GM23248 (cell line): ENCODE measurements at regions not wholly inside any gene's neighbourhood (a gene's known extent, or its start where the extent isn't known, plus 50 kb on each side); places are given as distances from the start of the nearest gene placed in this dataset.

Source experiments
- DNase-seq: peaks from one replicate; pipeline ENCODE4 v3.0.0-alpha.2; 2015
- H2AFZ ChIP-seq: fragments of 200-600 bp; sonication (generic); 2 replicates; pipeline ENCODE4 v1.6.1; 2016; ENCODE audit warnings: antibody characterized with exemption
- H3F3A ChIP-seq: fragments of 200-600 bp; sonication (generic); 2 replicates; pipeline ENCODE4 v1.6.1; 2016; ENCODE audit warnings: mild to moderate bottlenecking, antibody characterized with exemption, mixed run types; ENCODE audit not compliant: insufficient read depth
- H3K27ac ChIP-seq: fragments of 200-600 bp; sonication (generic); 2 replicates; pipeline ENCODE4 v1.5.1; 2016; ENCODE audit warnings: mild to moderate bottlenecking
- H3K27me3 ChIP-seq: fragments of 200-600 bp; sonication (generic); replicated peaks from 2 replicates; pipeline ENCODE4 v1.6.1; 2016; ENCODE audit warnings: mild to moderate bottlenecking; ENCODE audit not compliant: insufficient read depth
- H3K36me3 ChIP-seq: fragments of 200-600 bp; sonication (generic); 2 replicates; pipeline ENCODE4 v1.6.1; 2016; ENCODE audit warnings: low read depth, mild to moderate bottlenecking
- H3K4me1 ChIP-seq: fragments of 200-600 bp; sonication (generic); 2 replicates; pipeline ENCODE4 v1.6.1; 2016; ENCODE audit warnings: mild to moderate bottlenecking; ENCODE audit not compliant: insufficient read depth
- H3K4me2 ChIP-seq: fragments of 200-600 bp; sonication (generic); one replicate; pipeline ENCODE4 v1.6.1; 2016; ENCODE audit warnings: mild to moderate bottlenecking; ENCODE audit not compliant: unreplicated experiment
- H3K4me3 ChIP-seq: fragments of 200-600 bp; sonication (generic); 2 replicates; pipeline ENCODE4 v1.5.1; 2016; ENCODE audit warnings: mild to moderate bottlenecking
- H3K79me2 ChIP-seq: fragments of 200-600 bp; sonication (generic); 2 replicates; pipeline ENCODE4 v1.6.1; 2016; ENCODE audit warnings: mild to moderate bottlenecking; ENCODE audit not compliant: insufficient read depth
- H3K9ac ChIP-seq: fragments of 200-600 bp; sonication (generic); 2 replicates; pipeline ENCODE4 v1.6.1; 2016; ENCODE audit warnings: mild to moderate bottlenecking
- H3K9me2 ChIP-seq: fragments of 200-600 bp; sonication (generic); 2 replicates; pipeline ENCODE4 v1.6.1; 2016; ENCODE audit warnings: mixed run types, mild to moderate bottlenecking, moderate library complexity; ENCODE audit not compliant: insufficient read depth
- H3K9me3 ChIP-seq: fragments of 200-600 bp; sonication (generic); one replicate; pipeline ENCODE4 v1.6.1; 2017; ENCODE audit warnings: low read depth
- H4K20me1 ChIP-seq: fragments of 200-600 bp; sonication (generic); 2 replicates; pipeline ENCODE4 v1.6.0; 2016; ENCODE audit not compliant: insufficient read depth
- EZH2 ChIP-seq: fragments of 200-600 bp; sonication (generic); IDR thresholded peaks from 2 replicates; pipeline ENCODE4 v1.6.1; 2018; ENCODE audit warnings: antibody characterized with exemption, mild to moderate bottlenecking; ENCODE audit not compliant: insufficient read depth, poor library complexity, severe bottlenecking
- EZH2phosphoT487 ChIP-seq: fragments of 200-600 bp; sonication (generic); IDR thresholded peaks from 2 replicates; pipeline ENCODE4 v1.6.1; 2018; ENCODE audit warnings: antibody characterized with exemption, moderate library complexity, mild to moderate bottlenecking, low read depth; ENCODE audit not compliant: insufficient read depth
- WGBS, 2 experiments: methylation state at CpG; one replicate each; pipeline ENCODE4 v1.1.6; 2015 to 2017; ENCODE audit warnings: low lambda C conversion rate in 2 of 2, low coverage in 1 of 2; ENCODE audit errors: missing lambda C conversion rate in 2 of 2; 5-methylcytosine and 5-hydroxymethylcytosine counted together
- in situ Hi-C: fragments of 300-500 bp; cut with MboI; formaldehyde crosslinking; loops from 2 replicates; pipeline ENCODE4 v1.15.0; 2020

DNA sequence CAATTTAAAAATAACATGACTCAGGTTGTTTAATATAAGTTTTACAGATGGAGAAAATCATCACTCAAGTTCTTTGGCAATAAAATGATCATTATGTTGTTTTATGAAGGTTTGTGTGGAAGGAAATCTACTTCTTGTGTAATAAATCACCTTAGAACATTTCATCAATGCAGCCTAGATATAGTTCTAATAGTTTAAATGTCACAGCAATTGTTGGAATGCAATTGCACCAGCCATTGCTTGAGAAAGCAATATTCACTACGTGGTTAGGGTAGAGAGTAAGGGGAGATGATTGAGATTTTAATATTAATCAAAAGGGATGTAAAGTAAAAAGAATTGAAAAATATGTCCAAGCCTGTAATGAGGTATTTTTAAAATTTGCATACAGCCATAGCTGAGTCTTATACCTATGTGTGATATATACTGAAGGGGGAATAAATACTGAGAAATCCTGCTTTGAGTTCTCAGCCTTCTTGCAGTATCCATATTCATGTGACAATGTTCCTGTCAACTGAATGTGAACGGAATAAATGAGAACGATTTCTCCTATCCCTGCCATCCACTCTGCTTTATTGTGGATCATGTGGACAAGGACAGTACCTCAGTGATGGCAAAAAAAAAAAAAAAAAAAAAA is 257.9 kb downstream of the OTOL1 start:
- in situ Hi-C loops: no loop called here
- Histone ChIP-seq H3K9ac (no peak overlapping the region), H3K27ac (no peak overlapping the region), H3K4me3 (no peak overlapping the region), H3K4me1 (no peaks in the 10 kb centered on the region), H4K20me1 (no peaks in the 10 kb centered on the region), H3K79me2 (no peaks in the 10 kb centered on the region), H3F3A (no peaks in the 10 kb centered on the region), H3K9me2 (no peaks in the 10 kb centered on the region), H2AFZ (no peak overlapping the region), H3K4me2 (no peak overlapping the region), H3K9me3 (no peaks in the 10 kb centered on the region), H3K36me3 (no peaks in the 10 kb centered on the region), H3K27me3 (no peaks in the 10 kb centered on the region)
- no peak for DNase-seq
- TF ChIP-seq EZH2phosphoT487: no peak
- TF ChIP-seq EZH2: no peak
- WGBS, 2 experiments: 12 to 19% methylated on average over 3 of the region's 3 CpGs

- in situ Hi-C loops: no loop called here
- TF ChIP-seq EZH2phosphoT487 (no peak), EZH2 (no peak)
- Histone ChIP-seq H3K4me1 (no peaks in the 10 kb centered on the region), H3K4me2 (no peak overlapping the region), H3K9me2 (no peaks in the 10 kb centered on the region), H3K36me3 (no peaks in the 10 kb centered on the region), H3F3A (no peaks in the 10 kb centered on the region), H2AFZ (no peak overlapping the region), H3K9me3 (no peaks in the 10 kb centered on the region), H3K79me2 (no peaks in the 10 kb centered on the region), H3K27me3 (no peaks in the 10 kb centered on the region), H3K4me3 (no peak overlapping the region), H3K9ac (no peak overlapping the region), H4K20me1 (no peaks in the 10 kb centered on the region), H3K27ac (no peak overlapping the region)
- DNase-seq: no peak
- WGBS, 2 experiments: 7 to 18% methylated on average over 2 of the region's 2 CpGs
Measured at GRCh38 chr3:161759444-161759843, 262.8 kb downstream of the OTOL1 start.

GRCh38 chr3:161766331-161766730 is 269.7 kb downstream of the OTOL1 start:
- H3K9me2 ChIP-seq: no peaks in the 10 kb centered on the region
- H3K79me2 ChIP-seq: no peaks in the 10 kb centered on the region
- WGBS, 2 experiments: 5 to 27% methylated on average over 3 of the region's 3 CpGs

DNA sequence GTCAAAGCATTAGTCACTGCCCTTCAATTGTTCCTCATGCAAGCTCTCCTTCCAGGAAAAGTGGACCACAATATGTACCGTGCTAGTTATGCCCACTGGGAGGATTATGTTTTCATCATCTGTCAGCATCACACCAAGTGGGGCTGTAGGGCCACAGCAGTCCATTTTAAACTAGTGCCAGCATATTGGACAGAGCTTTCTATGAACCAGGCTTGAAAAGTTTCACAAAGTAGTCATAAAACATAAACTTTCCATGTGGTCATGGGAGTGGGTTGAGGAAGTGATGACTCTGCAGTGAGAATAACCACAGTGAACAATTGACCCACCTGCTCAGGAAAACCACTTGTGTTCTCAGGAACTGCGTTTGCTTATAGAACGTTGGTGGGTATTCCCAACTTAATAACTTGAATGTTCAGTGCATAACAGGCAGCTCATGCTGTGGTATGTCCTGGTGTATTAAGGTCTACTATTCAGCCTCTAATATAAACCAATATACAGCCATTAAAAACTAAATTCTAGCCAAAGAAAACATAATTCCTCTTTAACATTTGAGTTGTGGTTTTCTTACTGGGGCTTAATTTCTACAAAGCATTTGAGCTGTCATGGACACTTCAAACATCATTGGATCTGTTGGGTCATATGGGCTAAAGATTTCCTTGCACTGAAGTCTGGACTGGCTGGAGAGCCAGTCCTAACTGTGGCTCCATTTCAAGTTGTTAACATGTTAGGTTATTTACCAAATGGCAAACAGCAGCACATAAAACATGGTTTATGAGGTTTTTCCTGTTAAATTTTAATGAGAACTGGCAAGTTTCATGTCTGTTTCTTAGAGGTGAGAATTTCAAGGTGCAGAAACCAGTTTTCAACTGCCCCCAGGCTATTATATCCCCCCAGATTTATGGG is 274.1 kb downstream of the OTOL1 start:
- no peaks in the 10 kb centered on the region for H3K4me1 ChIP-seq
- DNase-seq: no peak
- no peak overlapping the region for H3K4me2 ChIP-seq
- in situ Hi-C loops: no loop called here
- H3K4me3 ChIP-seq: no peak overlapping the region
- H4K20me1 ChIP-seq: no peaks in the 10 kb centered on the region
- no peaks in the 10 kb centered on the region for H3K36me3 ChIP-seq
- H3K9ac ChIP-seq: no peak overlapping the region
- WGBS, 2 experiments: 22 to 25% methylated on average over 3 of the region's 3 CpGs
- H3F3A ChIP-seq: no peaks in the 10 kb centered on the region
- TF ChIP-seq EZH2phosphoT487 (no peak), EZH2 (no peak)
- H2AFZ ChIP-seq: no peak overlapping the region
- H3K27ac ChIP-seq: no peak overlapping the region
- H3K9me3 ChIP-seq: no peaks in the 10 kb centered on the region
- H3K27me3 ChIP-seq: no peaks in the 10 kb centered on the region
- H3K9me2 ChIP-seq: no peaks in the 10 kb centered on the region
- no peaks in the 10 kb centered on the region for H3K79me2 ChIP-seq

More at GRCh38 chr3:161766331-161766730, 269.7 kb downstream of the OTOL1 start:
- TF ChIP-seq EZH2phosphoT487 (no peak), EZH2 (no peak)
- Histone ChIP-seq H2AFZ (no peak overlapping the region), H3K27me3 (no peaks in the 10 kb centered on the region), H3K36me3 (no peaks in the 10 kb centered on the region), H3K27ac (no peak overlapping the region), H3K4me2 (no peak overlapping the region), H3K9ac (no peak overlapping the region), H3F3A (no peaks in the 10 kb centered on the region), H3K9me3 (no peaks in the 10 kb centered on the region), H4K20me1 (no peaks in the 10 kb centered on the region), H3K4me3 (no peak overlapping the region), H3K4me1 (no peaks in the 10 kb centered on the region)
- in situ Hi-C loops: no loop called here
- no peak for DNase-seq
